Coronary artery (tissue), 2 donors: ENCODE measurements at regions not wholly inside any gene's neighbourhood (a gene's known extent, or its start where the extent isn't known, plus 50 kb on each side); places are given as distances from the start of the nearest gene placed in this dataset.

Experiments used
- DNase-seq: peaks from one replicate; pipeline ENCODE4 v3.0.0-alpha.2; 2017; ENCODE audit warnings: low spot score
- H3K27ac ChIP-seq, 2 donors: fragments of 200-600 bp; sonication (generic); one replicate each; pipeline ENCODE4 v1.5.1; 2016 to 2019
- H3K4me3 ChIP-seq: fragments of 200-600 bp; sonication (generic); 2 replicates; pipeline ENCODE4 v1.5.1; 2016; ENCODE audit warnings: mild to moderate bottlenecking, moderate library complexity
- CTCF ChIP-seq: fragments of 200-600 bp; sonication (generic); IDR thresholded peaks from one replicate; pipeline ENCODE4 v1.5.1; 2019; ENCODE audit warnings: antibody characterized with exemption

GRCh38 chr3:459311-459670, 262.7 kb downstream of the CHL1 start:
- no peak for TF ChIP-seq CTCF
- Histone ChIP-seq H3K4me3 (no peak overlapping the region), H3K27ac (no peak overlapping the region)
- no peak for DNase-seq

- no peak for DNase-seq
- Histone ChIP-seq H3K27ac (no peak overlapping the region), H3K4me3 (no peak overlapping the region)
- no peak for TF ChIP-seq CTCF
Measured at GRCh38 chr3:461006-461405, 264.4 kb downstream of the CHL1 start.

- no peak for TF ChIP-seq CTCF
- no peak overlapping the region for H3K27ac ChIP-seq
- DNase-seq, result no peak
- H3K4me3 ChIP-seq, result no peak overlapping the region
Measured at GRCh38 chr3:462851-463250, 266.3 kb downstream of the CHL1 start.

GRCh38 chr3:463252-464192, 267.0 kb downstream of the CHL1 start:
- no peak for DNase-seq
- H3K4me3 ChIP-seq, result no peak overlapping the region
- TF ChIP-seq CTCF, result no peak

GRCh38 chr3:464255-464654, 267.7 kb downstream of the CHL1 start:
- Histone ChIP-seq H3K27ac (no peak overlapping the region), H3K4me3 (no peak overlapping the region)
- DNase-seq, result no peak
- TF ChIP-seq CTCF, result no peak

More at GRCh38 chr3:463252-464192, 267.0 kb downstream of the CHL1 start:
- no peak overlapping the region for H3K27ac ChIP-seq

- DNase-seq, result no peak
- no peak for TF ChIP-seq CTCF
- Histone ChIP-seq H3K4me3 (no peak overlapping the region), H3K27ac (no peak overlapping the region)
Measured at GRCh38 chr3:468172-468571, 271.6 kb downstream of the CHL1 start.
